Peyer's patch (tissue), 4 donors: ENCODE measurements at regions not wholly inside any gene's neighbourhood (a gene's known extent, or its start where the extent isn't known, plus 50 kb on each side); places are given as distances from the start of the nearest gene placed in this dataset.

ENCODE experiments used
- CTCF ChIP-seq, 6 experiments: fragments of 450-650 bp in 4 of 6; fragments of 200-600 bp in 2 of 6; sonication (generic) in 1 of 6; IDR thresholded peaks; one replicate each; pipeline ENCODE4 v1.5.1; 2017 to 2019; ENCODE audit warnings: antibody characterized with exemption in 6 of 6, mild to moderate bottlenecking in 3 of 6, moderate library complexity in 1 of 6
- POLR2A ChIP-seq, 2 donors: fragments of 450-650 bp; IDR thresholded peaks; one replicate each; pipeline ENCODE4 v1.5.1; 2017; ENCODE audit warnings: antibody characterized with exemption in 2 of 2, mild to moderate bottlenecking in 2 of 2, moderate library complexity in 2 of 2

DNA sequence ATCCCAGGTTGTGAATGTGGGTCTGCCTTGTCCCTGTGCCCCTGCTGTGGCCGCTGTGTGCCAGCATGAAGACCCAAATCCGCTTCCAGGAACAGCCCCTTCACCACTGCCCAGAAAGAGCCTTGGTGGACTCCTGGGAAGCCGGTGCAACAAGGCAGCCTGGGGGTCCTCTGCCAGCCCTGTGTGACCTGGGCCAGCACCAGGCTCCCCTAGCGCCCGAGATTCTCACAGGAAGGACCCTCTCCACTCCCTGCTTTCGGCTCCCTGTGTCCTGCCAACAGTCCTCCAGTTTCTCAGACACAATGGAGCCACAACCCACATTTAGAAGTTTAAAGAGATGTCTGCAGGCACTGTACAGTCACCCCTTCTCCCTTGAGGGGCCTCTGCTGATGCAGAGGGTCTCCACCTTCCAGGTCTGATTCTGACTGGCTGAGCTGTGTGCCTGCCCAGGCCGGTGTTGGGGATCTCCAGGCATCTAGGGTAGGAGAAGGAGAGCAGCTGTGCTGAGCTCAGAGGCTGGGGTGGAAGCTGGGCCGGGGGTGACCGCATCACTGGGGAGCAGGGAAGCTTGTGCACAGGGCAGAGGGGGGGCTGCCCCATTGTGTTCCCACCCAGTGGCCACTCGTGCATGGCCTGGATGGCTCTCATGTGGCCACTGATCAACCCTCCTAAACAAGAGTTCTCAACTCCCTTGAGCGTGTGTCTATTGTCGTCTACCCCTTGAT is 174.0 kb downstream of the IRX2 start:
- TF ChIP-seq CTCF (IDR thresholded peaks at IDR 0.05) (no peak), POLR2A (IDR thresholded peaks at IDR 0.05) (no peak)
